Stromal cell of bone marrow (primary cell): ENCODE measurements at regions not wholly inside any gene's neighbourhood (a gene's known extent, or its start where the extent isn't known, plus 50 kb on each side); places are given as distances from the start of the nearest gene placed in this dataset.

Source experiments
- DNase-seq: peaks from one replicate; pipeline ENCODE4 v3.0.0-alpha.2; 2012; ENCODE audit warnings: low read depth

DNA sequence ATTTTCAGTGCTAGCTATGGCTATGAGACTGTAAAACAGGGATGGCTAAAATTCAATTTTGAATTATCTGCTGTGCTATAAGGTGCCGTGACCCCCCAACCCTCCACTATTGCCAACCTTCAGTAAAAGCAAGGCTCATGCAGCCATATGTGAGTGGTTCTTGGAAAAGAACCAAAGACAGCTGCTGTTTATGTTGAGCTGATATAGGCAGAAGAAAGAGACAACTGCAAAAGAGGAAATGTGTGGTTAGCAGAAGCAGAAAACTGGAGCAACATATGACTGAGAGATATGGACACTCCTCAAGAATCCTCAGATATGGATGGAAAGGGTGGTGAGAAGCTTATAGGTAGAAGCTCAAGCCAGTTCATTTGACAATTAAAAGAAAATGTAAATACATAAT lies 200.3 kb downstream of the TLE1 start:
- DNase-seq = no peak

- no peak for DNase-seq
Observed at GRCh38 chr9:81480828-81481604, 208.3 kb downstream of the TLE1 start.

DNA sequence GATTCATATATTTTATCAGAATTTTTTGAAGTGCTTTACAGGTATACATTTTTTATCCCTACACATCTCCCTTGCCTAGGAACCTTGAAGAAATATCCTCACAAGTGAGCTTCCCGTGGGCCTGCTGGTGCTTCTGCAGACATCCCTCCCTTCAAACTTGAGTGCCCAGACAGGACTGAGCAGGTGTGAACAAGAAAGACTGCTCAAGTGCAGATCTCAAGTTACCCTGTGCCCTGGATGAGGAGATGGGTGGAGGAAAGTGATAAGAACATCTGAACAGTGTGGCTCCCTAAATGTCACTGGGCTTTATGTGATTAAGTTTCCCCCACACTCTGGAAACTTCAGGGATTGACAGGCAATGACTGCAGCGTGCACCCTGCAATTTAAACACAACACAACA lies 209.8 kb downstream of the TLE1 start:
- no peak for DNase-seq

DNA sequence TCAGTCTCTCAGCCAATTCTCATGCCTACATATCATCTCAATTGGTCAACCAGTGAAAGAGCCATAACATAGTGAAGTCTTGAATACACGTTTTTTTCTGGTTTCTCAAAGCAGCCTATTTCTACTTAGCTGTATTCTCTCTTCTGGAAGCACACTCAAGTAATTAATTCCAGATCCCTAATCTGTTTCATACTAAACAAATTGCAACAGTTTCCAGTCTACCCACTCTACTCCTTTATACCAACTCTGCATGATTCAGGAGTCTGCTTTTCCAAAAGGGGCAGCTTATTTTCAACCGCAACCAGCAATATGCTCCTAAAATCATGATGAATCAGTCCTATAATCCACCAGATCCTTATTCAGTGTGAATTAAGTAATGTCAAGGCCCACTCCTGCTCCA lies 211.7 kb downstream of the TLE1 start:
- DNase-seq = no peak

GRCh38 chr9:81476813-81477490 lies 212.4 kb downstream of the TLE1 start:
- no peak for DNase-seq

- DNase-seq = no peak
Observed at GRCh38 chr9:81474792-81475191, 214.6 kb downstream of the TLE1 start.

DNA sequence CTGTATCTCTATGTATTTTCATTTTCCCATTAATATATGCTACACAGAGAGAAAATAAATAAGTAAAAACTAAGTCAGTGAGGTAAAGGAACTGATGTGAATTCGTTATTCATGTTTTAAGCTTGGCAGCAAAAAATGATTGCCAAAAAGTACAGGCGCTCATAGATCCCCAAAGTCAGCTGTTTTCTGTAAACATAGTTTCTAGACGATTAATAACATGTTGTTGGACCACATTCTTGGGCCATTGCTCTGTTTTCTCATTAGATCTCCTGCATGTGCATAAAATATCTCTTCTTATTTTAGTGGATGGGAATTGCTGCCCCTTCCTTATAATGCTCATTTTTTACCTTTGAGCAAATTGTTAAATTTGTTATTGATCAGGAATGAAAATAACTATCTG lies 215.2 kb downstream of the TLE1 start:
- DNase-seq = no peak

- no peak for DNase-seq
Observed at GRCh38 chr9:81473708-81474107, 215.6 kb downstream of the TLE1 start.

GRCh38 chr9:81473206-81473605 lies 216.1 kb downstream of the TLE1 start:
- DNase-seq = no peak

DNA sequence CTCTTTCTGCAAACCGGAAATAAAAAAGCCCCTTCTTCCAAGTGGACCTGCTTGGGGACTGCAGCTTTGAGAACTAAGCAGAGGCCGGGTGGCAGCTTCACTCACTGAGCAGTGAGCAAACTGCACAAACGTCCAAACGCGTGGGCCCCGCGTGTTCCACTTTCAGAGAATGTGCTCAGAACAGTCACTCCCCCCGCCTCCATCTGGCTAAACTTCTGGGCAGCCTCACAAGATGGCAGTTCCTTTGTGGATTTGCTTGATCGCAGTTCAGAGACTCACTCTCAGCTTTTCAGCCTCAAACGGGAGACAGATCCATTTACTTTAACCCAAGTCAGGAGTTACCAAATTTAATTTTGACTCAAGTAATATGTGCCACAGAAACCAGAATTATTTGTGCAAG lies 216.6 kb downstream of the TLE1 start:
- no peak for DNase-seq

- DNase-seq = no peak
Observed at GRCh38 chr9:81470864-81471263, 218.5 kb downstream of the TLE1 start.

GRCh38 chr9:81468084-81468595 lies 221.2 kb downstream of the TLE1 start:
- DNase-seq = no peak

DNA sequence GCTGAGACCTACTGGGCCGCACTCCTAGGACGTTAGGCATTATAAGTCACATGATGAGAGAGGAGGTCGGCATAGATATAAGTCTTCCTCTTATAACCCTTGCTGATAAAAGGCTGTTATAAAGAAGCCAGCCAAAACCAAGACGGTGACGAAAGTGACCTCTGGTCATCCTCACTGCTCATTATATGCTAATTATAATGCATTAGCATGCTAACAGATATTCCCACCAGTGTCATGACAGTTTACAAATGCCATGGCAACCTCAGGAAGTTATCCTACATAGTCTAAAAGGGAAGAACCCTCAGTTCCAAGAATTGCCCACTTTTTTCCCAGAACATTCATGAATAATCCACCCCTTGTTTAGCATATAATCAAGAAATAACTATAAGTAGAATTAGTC lies 222.4 kb downstream of the TLE1 start:
- no peak for DNase-seq

GRCh38 chr9:81465468-81466011 lies 223.8 kb downstream of the TLE1 start:
- DNase-seq = no peak

- DNase-seq = no peak
Observed at GRCh38 chr9:81462801-81463200, 226.5 kb downstream of the TLE1 start.

DNA sequence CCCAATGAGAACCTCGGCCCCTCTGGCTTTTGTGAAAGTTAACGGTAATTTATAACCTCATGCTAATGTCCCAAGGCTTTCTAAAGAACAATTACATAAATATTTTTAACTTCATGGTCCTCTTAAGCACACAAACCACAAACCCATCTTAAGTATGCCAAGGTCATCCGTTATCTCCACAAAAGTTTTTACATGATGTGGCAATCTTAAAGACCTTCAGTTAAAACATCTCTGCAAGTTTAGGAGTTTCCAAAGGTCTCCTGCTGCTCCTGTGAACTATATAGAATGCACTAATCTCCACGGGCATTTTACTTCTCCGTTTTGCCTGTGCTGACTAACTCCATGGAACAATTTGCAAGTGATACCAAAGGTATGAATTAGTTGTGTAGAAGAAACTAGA lies 228.2 kb downstream of the TLE1 start:
- DNase-seq = no peak

GRCh38 chr9:81460693-81461092 lies 228.7 kb downstream of the TLE1 start:
- DNase-seq = no peak

- no peak for DNase-seq
Observed at GRCh38 chr9:81459591-81459990, 229.8 kb downstream of the TLE1 start.

GRCh38 chr9:81456431-81457006 lies 232.8 kb downstream of the TLE1 start:
- DNase-seq = no peak

DNA sequence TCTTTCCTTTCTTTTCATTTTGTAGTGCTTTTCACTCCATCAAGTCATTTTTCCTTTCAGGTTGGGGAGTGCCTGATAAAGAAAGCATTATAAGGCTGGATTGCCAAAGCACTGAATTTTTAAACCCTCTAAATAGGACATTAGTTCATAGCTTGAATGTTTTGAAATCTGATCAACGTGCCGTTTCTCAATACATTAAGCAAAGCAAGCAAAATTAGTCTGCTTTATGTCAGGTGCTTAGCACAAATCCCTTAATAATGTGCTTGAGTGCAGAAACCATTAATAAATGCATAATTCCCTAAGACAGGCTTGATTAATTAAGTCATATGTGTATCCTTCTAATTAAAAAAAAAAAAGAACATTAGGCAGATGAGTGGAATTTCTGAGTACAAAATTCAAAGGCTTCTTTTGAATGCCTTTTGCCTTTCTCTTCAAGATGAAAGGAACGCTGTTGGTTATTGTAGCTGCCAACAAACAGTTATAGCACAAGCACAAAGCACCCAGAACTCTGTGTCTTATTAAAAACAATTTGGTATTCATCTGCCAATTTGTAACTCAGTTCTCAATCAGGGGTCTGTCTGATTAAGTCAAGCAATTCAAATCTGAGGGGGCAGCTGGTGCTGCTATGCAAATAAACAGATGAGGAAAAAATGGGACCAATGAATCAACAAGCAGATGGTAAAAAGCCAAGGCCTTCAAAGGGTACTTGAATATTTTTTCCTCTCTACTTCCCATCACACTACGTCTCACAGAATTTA lies 233.7 kb downstream of the TLE1 start:
- DNase-seq = no peak

- no peak for DNase-seq
Observed at GRCh38 chr9:81445331-81445921, 243.9 kb downstream of the TLE1 start.

- DNase-seq = peak; percentile 81
Observed at GRCh38 chr9:81431641-81432040, 257.7 kb downstream of the TLE1 start.
